Sciatic nerve (tissue), 2 donors: ENCODE measurements at regions not wholly inside any gene's neighbourhood (a gene's known extent, or its start where the extent isn't known, plus 50 kb on each side); places are given as distances from the start of the nearest gene placed in this dataset.

Experiments used
- ATAC-seq: fragments of 200-7000 bp; cut with Tn5 transposase; one replicate; pipeline ENCODE4 v1.9.1; 2020; ENCODE audit warnings: mild to moderate bottlenecking, moderate library complexity
- DNase-seq: peaks from one replicate; pipeline ENCODE4 v3.0.0-alpha.2; 2020; ENCODE audit warnings: low spot score
- intact Hi-C: fragments of 100-400 bp; cut with DNase I; formaldehyde crosslinking; loops from one replicate; pipeline ENCODE4 v1.14.2; 2022
- donor health status: DM: no; HTN: no; CAD: no.
- donor health status: DM: no; HTN: no; CAD: no.

DNA sequence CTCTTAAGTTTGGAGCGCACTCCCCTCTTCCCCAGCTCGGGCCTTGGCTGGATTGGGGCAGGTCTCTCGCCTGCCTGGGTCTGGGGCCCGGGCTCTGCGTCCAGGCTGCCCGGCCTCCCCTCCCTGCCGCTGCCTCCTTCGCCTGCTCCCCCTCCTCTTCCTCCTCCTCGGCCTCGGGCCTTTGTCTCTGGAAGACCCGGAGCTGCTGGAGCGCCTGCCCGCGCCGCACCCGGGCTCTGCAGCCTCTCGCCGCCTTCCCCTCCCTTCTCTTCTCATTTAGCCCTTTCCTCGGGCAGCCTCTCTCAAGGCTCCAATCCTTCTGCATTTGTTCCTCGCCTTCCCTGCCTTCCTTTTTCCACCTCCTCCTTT, 218.5 kb downstream of the C9orf50 start:
- DNase-seq (no peak), ATAC-seq (peak; percentile 6)
- intact Hi-C loops = no loop called here

DNA sequence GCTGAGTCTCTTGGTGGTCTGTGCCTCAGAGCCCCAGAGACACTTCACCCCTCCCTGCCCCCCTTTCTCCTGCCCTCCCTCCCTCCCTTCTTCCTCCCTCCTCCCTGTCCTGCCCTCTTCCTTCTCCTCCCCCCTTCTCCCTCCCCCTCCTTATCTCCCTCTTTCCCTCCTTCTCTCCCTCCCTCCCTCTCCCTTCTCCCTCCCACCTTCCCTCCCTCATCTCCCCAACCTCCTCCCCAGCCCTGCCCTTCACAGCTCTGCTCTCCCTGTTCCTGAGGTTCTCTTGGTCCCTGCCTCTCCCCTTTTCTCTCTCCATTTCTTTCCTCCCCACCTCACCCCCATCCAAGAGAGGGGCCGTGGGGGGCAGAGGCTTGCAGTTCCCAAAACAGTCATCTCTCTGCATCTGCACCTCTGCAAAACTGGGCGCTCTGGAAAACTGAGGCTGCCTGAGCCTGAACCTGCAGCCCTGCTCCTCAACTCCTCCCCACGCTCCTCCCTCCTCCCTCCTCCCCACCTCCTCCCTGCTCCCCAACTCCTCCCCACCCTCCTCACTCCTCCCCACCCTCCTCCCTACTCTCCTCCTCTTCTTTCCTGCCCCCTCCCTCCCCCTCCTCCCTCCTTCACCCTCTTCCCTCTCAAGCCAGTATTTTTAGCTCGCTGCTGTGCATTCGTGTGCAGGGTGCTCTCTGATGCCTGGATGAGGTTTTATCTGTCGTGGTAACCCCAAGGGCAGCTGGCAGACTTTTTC, 219.1 kb downstream of the C9orf50 start:
- ATAC-seq = peak; percentile 71
- DNase-seq = no peak
- intact Hi-C loops = no loop called here

DNA sequence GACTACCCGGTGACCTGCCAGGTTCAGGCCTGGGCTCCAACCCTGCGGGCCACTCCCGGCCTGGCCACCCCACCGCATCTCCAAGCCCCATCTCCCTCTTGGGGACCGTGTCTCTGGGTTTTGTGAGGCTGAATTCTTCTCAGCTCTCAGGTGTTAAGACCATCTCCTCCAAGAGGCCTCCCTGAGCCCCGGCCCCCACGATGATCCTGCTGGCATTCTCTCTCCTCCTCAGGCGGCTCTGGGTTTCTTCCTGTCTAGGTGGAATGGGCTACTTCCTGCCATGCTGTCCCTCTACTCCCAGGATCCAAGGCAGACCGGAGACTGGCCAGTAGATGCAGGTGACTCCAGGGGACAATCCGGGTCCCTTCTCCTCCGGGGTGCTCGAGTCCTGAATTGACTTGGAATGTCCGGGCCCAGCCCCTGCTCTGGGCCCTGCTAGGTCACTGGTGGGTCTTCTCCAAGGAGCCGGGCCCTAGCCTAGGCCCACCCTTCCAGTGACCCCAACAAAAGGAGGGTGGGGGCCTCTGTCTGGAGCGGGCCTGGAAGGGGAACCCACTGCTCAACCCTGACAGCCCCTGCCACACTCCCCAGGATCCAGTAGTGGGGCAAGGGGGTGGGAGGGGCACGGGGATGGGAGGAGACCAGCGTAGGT, 219.8 kb downstream of the C9orf50 start:
- intact Hi-C loops = no loop called here
- DNase-seq (no peak), ATAC-seq (peak; percentile 20)

DNA sequence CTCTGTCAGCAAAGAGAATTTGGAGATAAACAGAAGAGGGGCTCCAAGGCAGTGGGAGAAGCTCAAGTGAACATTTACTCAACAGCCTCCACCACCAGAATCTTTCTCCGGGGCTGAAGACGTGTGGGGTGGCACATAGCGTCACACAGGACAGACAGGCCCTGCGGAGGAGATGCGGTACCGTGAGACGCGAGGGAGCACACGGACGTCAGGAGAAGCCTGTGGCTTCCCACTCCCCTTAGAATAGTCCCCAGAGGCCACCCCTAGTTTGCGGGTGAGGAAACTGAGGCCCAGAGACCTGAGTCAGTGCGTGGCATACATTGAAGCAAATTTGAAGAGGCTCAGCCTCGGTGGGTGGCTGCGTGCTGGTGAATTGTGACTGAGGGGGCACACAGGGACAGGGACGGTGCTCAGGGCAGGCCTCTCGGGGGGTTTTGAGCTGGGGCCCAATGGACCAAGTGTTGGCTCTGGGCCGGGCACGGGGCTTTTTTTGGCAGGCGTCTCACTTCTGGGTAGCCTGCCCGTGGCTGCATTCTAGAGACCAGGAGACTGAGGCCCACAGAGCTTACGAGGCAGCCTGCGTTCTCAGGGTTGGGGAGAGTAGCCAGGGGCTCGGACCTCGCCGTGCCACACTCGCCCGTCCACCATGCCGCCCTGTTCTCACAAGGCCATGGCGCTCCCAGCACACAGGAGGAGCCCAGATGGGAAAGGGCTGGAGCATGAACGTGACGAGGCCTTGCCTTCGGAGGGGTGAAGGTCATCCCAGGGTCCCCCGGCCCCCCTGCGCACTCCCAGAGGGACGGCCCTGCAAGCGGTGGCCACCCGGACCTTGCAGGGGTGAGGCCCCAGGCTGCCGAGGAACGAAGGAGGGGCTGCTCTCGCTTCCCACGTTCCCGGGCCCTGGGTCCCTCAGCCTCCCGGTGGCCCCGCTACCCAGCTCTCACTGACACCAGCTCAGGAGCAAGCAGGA, 220.6 kb downstream of the C9orf50 start:
- no peak for DNase-seq
- peak; percentile 9 for ATAC-seq
- intact Hi-C loops = no loop called here

DNA sequence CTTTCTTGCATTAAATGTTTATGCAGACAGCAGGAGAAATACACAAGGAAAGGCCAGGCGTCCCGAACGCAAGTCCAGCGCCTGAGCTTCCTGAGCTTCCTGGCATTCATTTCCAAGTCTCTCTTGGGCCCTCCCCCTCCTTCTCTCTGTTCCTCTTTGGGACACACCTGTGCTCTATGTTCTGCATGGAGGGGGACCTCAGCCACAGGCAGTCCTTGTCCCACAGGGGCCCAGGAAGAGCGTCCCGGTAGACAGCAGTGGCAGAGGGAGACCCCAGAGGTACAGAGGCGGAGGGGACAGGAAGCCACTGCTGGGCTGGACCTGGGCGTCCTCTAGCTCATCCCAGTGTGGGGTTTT, 221.3 kb downstream of the C9orf50 start:
- intact Hi-C loops = no loop called here
- DNase-seq (no peak), ATAC-seq (no peak)

DNA sequence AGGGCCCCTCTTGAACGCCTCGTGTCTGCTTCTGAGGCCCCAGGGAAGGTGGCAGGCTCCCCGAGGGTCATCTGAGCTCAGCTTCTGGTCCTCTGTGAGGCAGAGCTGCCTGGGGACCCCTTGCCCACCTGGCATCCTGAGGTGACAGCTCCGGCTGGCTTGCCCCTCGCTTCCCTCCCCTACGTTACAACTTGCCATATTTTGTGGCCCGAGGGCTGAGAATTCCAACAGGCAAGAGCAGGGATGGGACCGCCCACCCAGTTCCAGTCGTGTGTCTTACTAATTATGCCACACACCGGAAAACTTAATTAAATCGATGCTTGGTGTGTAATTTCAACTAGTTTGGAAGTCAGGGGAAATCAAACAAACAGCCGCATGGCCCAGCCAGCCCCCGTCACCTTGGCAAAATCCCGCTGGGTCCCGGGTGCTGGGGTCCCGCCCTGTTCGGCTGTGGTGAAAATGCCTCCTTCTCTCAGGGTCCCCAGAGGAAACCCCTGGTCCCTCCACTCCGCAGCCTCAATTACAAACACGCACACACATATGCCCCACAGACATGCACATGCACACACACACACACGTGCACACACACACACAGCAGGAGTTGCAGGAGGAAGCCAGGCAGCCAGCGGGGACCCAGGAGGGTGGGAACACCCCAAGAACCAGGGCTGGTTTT, 221.0 kb upstream of the IER5L start:
- ATAC-seq (no peak), DNase-seq (peak; percentile 48)
- intact Hi-C loops = no loop called here

DNA sequence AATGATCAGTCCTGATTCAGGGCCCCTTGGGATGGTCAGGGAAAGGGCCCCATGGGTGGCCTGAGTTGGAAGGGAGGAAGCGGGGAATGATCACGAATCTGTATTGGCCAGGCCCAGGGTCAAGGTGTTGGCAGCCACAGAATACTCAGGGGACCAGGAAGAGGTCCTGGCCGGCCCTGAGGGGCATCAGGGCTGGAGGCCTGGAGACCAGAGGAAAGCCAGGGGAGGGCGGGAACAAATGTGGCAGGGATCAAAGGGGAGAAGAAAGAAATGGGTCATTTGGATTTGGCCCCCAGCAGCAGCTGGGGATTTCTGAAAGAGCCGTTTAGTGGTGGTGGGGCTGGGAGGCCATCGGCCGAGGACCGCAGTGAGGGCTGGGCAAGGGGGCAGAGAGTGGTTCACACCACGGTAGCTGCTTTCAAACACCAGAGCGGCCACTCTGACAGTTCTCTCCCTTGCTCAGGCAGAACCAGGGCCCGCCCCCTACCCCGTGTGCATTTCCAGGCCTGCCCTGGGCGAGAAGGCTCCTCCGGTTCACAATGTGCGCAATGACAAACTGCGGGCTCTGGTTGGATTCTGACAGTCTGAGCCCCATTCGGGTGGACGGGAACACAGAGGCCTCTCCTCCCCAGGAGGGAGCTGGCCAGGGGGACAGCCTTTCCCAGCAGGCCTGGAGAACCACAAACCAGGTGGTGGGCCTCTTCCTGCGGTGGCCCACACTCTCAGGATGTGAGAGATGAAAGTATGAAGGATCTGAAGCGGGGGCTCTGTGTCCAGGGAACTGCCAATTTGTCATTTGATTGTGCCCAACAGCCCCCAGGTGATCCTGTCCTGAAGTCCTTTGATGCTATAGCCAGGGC, 220.3 kb upstream of the IER5L start:
- intact Hi-C loops = no loop called here
- DNase-seq = peak; percentile 55

DNA sequence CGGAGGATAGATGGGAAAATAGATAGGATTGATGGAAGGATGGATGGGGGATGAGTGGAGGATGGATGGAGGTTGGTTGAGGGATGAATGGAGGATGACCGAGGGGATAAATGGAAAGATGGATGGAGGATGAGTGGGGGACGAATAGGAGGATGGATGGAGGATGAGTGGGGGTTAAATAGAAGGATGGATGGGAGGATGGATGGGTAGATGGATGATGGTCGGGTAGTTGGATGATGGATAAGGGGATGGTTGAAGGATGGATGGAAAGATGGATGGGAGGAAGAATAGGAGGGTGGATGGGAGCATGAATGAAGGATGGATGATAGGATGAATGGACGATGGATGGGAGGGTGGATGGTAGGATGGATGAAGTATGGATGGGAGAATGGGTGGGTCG, 219.3 kb upstream of the IER5L start:
- ATAC-seq (no peak), DNase-seq (no peak)
- intact Hi-C loops = no loop called here

More for the DNA sequence above, 220.3 kb upstream of the IER5L start:
- no peak for ATAC-seq

DNA sequence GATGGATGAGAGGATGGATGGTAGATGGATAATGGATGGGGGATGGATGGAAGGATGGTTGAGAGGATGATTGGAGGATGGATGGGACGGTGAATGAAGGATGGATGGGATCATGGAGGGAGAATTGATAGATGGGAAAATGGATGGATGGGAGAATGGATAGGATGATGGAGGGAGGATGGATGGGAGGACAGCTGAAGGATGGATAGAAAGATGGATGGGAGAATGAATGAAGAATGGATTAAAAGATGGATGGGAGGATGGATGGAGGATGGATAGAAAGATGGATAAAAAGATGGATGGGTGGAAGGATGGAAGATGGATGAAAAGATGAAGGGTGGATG, 218.3 kb upstream of the IER5L start:
- ATAC-seq = no peak
- DNase-seq = no peak
- intact Hi-C loops = no loop called here

DNA sequence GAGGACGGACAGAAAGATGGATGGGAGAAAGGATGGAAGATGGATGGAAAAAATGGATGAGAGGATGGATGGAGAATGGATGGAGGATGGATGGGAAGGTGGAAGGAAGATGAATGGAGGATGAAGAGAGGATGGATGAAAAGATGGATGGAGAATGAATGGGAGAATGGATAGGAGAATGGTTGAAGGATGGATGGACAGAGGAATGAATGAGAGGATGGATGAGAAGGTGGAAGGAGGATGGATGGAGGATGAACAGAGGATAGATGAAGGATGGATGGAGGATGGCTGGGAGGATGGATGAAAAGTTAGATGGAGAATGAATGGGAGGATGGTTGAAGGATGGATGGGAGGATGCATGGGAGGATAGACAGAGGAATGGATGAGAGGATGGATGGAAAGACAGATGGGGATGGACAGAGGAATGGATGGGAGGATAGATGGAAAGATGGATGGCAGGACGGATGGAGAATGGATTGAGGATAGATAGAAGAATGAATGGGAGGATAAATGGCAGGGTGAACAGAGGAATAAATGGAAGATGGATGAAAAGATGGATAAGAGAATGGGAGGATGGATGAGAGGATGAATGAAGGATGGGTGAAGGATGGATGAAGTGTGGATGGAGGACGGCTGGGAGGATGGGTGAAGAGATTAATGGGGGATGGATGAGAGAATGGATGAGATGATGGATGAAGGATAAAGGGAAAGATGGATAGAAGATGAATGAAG, 217.7 kb upstream of the IER5L start:
- intact Hi-C loops = no loop called here
- ATAC-seq = no peak
- no peak for DNase-seq

DNA sequence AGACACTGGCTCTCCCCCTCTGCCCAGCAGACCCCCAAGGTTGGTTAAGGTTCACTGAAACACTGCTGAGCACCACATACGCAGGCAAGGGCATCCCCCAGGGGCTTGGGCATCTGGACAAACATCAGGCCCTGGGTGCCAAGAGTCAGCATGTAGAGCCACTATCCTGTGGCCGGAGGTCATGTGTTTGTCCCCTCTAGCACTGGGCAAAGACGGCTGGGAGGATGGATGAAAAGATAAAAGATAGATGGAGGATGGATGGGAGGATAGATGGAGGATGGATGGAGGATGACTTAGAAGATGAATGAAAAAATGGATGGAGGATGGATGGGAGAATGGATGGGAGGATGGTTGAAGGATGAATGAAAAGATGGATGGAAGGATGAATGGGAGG, 216.8 kb upstream of the IER5L start:
- ATAC-seq (no peak), DNase-seq (no peak)
- intact Hi-C loops = no loop called here

DNA sequence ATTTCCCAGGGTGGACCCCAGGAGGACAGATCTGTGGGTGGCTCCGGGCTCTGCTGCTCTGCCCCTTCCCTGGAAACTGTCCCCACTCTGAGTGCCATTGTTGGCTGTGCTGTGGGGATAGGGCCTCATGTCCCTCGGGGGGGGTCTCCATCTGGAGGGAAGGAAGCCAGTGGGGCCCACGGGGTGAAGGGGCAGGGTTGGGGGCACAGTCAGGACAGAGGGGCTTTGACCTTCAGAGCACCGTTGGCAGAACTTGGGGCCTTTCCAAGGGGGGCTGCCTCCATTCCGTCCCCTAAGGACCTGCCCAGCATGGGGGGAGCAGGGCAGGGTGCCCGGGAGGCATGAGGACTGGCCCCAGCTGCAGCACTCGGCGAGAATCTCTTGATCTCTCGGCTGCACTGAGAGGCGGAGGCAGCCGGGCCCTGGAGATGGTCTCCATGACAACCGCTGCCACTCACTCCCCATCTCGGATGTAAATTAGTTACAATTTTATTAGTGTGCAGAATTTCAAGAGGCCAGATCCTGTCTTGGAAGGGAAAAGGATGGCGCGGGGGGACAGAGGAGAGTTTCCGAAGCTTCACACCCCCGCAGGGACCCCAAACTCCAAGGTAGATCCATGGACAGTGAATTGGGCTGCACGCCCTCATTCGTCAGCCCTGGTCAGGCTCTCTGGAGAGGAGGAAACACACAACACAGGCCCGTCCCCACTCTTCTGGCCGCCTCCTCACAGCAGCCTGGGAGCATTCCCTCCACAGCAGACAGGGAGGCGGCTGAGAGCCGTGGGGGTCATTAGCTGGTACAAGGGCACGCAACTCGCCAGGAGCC, 216.2 kb upstream of the IER5L start:
- intact Hi-C loops = no loop called here
- DNase-seq = no peak
- no peak for ATAC-seq

DNA sequence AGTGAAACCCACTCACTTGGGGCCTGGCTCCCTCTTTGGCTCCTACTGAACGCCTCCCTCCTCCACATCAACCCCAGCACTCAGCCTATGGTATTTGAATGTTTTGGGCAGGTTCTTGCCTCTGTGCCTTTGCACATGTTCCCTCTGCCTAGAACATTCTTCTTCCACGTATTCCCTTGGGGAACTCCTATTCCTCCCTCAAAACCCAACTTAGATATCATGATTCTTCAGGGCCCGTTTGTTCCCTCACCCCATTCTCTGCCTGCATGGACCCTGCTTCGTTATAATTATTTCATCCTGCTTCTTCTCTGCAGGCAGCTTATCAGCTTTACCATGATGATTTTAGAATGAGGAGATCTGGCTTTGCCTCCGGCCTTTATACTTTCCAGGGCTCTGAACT, 215.0 kb upstream of the IER5L start:
- ATAC-seq = no peak
- DNase-seq = no peak
- intact Hi-C loops = no loop called here

DNA sequence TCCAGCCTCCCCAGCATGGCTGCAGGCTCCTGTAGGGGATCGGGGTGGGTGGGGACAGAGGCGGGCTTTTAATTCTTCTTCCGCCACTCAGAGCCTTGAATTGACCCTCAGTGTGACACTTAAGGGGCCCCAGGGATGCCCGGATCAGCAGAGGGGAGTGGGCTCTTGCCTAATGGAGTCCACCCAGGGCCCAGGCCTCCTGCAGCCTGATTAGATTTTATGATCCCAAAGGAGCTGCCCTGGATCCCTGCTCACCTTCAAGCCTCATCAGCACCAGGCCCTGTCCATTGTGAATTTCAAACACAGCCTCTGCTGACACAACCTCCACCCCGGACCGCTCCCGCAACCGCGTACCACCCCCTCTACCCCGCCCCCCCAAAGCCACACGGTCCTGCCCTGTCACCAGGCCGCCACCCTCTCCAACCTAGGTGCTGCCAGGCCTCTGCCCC, 214.1 kb upstream of the IER5L start:
- ATAC-seq (peak; percentile 8), DNase-seq (peak; percentile 31)
- intact Hi-C loops = no loop called here

DNA sequence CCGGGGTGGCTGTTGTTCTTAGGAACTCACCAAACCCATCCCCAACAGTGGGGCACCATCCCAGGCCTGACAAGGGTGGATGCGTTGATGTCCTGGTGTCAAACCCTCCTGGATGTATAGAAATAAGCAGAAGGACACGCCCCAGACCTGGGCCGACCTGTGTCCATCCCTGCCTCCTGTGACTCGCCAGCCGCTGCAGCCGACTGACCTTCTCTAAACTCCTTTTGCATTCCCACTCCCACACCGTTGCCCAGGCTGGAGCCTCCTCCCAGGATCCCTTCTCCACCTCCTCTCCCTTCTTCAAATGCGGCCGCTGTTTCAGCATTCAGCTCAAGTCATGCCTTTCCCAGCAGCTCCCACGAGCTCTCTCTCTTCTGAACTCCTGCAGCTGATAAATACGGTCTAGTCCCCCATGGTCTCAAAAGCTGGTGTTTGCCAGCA, 213.2 kb upstream of the IER5L start:
- DNase-seq (peak; percentile 53), ATAC-seq (no peak)
- intact Hi-C loops = no loop called here

DNA sequence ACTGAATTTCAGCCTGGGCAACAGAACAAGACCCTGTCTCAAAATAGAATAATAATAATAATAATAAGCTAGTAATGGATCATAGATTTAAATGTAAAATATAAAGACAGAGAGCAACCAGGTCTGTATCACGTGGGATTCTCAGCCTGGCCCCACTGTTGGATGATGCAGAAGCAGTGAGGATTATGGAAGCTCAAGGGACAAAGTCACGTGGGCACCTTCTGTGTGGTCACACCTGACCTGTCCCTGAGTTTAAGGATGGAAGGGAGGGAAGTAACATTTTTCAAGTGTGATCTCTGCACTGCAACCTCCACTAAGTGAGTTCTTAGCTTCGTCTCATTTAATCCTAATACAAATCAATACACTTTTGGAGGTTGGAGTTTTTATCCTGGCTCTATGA, 212.5 kb upstream of the IER5L start:
- DNase-seq (peak; percentile 6), ATAC-seq (no peak)
- intact Hi-C loops = no loop called here

DNA sequence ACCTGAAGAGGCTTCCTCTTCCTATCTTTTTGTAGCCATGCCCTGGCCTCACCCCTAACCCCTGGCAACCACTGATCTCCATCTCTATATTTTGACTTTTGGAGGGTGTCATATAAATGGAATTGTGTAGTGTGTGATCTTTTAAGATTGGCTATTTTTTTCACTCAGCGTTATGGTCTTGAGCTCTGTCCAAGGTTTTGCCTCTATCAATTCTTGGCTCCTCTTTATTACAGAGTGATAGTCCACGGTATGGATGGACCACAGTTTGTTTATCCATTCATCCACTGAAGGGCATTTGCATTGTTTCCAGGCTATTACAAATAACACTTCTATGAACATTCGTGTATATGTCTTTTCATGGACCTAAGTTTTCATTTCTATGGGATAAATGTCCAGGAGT, 209.8 kb upstream of the IER5L start:
- intact Hi-C loops = no loop called here
- no peak for DNase-seq
- no peak for ATAC-seq
